NCI-H774 (cell line): ENCODE measurements at regions not wholly inside any gene's neighbourhood (a gene's known extent, or its start where the extent isn't known, plus 50 kb on each side); places are given as distances from the start of the nearest gene placed in this dataset.

Experiments used
- DNase-seq: peaks from one replicate; lab custom pipeline; 2025; lab: John Stamatoyannopoulos, UW

DNA sequence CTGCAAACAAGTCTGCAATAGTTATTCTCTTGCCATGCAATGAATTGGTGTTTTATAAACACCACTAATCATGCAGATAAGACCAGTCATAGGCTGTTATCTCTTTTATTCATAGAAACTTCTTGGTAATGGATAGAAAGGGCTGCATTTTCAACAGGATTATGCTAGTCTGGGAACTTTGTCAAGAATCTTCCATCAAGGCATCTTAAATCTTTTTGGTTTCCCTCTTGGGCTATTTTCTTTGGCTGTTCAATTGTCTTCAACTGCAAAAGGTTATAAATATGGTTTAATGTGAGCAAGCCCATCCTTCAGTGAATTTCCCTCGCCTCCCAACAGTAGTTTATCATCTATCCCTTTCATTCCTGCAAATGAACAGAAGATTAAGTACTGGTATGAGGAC, 59.0 kb upstream of the MINAR1 start:
- no peak for DNase-seq

DNA sequence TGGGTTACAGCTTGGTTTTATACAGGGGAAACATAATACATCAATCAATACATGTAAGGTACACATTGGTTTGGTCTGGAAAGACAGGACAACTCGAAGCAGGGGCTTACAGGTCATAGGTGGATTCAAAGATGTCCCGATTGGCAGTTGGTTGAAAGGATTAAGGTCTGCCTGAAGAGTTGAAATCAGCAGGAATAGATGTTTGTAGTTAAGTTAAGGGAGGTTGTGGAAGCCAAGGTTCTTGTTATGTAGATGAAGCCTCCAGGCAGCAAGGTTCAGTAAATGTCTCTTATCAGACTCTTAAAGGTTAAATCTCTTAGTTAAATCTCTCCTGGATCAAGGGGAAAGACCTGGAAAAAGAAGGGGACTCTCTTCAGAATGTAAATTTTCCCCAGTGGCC, 58.4 kb upstream of the MINAR1 start:
- DNase-seq, result no peak

DNA sequence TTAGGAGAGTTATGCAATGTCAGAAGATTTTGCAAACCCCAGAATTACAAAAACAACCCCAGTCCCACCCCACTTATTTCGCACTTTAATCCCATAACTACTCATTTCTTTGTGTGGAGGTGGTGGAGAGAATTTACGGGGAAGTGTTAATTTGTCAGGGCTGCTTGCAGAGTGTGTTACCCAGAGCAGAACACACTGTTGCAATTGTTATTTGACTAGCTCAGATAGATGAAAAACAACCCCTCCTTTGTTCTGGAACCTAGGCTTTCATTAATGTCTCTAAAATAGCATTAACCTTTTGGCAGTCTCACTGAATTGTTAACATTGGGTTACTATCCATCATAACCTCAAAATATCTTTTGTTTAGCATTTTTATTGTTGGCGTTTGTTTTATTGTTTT, 55.8 kb upstream of the MINAR1 start:
- DNase-seq, result no peak

DNA sequence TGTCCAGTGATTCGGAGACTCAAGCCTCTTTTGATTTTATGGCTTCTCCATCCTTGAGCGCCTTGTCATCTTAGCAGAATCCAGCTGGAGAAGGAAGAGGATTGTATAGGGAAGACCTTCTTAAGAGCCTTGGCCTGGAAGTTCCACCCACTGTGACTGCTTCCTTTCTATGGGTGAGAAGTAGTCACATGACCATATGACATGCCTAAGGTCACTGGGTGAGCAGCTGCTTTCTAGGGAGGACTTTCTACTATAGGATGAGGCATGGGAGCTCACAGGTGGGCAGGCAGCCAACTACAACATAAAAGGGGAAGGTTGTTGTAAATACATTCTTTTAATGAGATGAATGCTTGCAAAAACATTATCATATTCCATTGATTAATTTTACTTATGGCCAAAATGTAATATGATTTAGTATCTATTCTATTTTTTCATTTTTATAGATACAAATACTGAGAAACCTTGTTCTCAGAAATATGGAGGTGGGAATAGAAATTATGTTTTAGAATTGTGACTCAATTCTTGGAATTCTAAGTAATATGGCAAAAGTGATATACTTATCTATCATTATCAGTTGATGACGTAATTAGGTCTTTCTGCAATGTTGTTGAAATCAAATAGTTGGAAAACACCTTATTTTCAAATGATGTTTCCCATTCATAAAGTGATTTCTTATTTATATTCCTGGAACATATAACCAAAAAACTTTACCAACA, 53.6 kb upstream of the MINAR1 start:
- DNase-seq, result no peak

DNA sequence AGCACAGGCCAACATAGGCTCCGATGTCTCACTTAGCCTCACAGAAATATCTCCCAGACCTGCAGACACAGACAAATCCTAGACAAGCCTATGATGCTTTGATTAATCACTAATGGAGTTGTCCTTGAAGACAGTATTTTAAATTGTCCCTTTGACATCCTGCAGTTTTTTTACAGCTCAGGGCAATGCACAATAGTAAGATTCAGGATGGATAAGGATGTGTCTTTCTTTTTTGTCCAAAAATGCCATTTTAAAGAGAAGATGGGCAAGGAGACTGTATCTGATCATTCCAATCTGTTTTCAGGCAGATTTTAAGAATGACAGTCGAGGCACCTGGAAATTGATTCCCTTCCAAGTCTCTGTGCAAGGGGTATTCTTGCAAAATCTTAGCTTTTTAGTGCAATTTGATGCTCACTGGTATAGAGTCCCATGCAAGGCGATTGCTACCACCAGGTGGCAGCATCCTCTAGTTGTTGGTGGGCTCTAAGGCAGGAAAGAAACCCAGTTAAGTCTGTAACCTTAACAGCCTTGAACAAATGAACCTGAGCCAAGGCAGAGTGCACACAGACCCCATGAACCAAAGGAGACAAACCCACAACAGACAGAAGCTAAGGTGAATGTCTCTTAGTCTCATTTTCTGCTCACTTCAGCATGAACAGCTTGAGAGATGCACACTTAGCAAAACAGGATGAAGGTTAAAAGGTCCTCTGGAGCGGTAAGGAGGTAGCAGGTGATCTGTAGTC, 51.2 kb upstream of the MINAR1 start:
- peak; percentile 72 for DNase-seq

DNA sequence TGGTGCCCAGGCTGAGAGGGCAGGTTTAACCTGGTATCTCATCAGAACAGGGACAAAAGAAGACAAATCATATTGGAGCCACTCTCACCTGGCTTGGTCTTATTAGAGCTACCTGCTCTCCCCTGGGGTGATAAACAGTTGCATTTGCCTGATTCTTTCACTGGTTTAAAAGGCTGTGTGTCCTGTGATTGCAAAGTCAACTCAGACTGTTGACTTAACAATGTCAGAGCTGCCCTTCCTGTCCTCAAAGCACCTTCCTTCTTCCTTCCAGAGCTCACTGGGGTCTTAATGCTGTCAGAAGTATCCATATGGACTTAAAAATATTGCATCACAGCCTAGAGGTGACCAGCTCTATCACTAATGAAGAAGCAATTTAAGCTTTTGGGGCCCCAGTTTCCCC, 50.5 kb upstream of the MINAR1 start:
- DNase-seq, result peak; percentile 73
